HG02763 (cell line): ENCODE measurements at regions not wholly inside any gene's neighbourhood (a gene's known extent, or its start where the extent isn't known, plus 50 kb on each side); places are given as distances from the start of the nearest gene placed in this dataset.

ENCODE experiments used
- ATAC-seq: cut with Tn5 transposase; IDR thresholded peaks from one replicate; pipeline ENCODE4 v1.9.1; 2021; ENCODE audit warnings: mild to moderate bottlenecking, moderate library complexity; ENCODE audit not compliant: unreplicated experiment

DNA sequence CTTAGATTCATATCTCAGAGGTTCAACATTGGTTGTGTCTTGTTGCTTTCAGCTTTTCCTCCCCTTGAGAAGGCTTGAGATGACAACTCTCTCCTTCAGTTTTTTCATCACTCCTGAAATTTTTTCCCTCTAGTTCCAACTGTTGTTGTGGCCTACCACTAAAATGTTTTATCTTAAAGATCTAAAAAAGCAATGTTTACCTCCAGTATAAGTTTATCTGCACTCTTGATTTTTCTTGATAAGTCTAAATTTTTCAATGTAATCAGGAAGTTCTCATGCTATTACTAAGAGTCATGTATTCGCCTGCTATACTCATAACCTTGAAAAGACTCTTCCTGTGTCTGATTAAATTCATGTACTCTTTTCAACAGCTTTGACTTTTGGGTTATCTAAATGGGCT, 366.3 kb upstream of the TFPI start:
- no peak for ATAC-seq

DNA sequence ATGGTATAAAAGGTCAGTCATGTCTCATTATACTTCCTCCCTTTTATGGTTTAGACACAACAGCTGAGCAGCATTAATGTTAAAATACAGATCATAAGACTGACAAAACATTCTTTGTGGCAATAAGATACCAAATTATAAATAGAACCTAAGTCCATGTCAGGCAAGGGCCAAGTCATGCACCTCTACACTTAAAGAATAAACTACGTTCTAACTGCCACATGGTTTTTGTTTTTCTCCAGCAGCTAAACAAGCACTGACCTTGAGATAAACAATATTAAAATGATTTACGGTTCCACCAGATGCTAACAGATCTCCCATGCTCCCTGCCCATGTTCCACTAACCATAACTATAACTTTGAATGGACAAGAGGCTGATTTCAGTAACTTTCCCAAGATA, 368.6 kb upstream of the TFPI start:
- no peak for ATAC-seq

DNA sequence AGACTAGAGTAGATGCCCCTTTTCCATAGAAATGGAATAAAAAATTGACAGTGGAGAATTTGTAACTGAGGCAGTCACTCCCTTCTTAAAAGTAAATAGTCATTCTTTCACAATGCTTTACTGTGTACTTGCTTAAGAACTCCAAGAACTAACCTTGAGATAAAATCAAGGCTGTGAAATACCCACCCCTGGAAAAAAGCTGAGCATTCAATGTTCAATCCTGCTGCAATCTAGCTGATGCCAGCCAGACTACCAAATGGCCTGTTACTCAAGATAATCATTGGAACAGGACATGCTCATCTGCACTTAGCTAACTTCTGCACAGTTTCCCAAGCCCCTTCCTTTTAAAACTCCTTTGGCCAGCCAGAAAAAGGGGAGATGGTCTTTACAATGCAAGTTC, 367.4 kb upstream of the GULP1 start:
- no peak for ATAC-seq

DNA sequence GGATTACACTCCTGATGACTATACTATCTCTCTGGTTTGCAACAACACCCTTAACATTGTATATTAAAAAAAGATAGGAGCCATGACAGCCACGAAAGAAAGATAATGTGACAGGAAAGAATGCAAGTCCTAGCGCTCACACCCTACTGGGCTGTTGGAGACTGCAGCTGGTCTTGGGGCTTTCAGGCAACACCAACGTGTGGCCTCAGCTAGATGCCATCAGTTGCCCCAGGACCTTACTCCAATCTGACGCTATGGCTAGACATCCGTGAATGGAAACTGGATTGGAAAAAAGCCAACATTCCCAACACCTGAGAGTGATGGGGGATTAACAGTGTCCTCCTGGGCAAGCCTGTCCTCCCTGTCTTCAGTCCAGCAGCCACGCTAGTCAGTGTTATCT, 357.4 kb upstream of the GULP1 start:
- no peak for ATAC-seq

DNA sequence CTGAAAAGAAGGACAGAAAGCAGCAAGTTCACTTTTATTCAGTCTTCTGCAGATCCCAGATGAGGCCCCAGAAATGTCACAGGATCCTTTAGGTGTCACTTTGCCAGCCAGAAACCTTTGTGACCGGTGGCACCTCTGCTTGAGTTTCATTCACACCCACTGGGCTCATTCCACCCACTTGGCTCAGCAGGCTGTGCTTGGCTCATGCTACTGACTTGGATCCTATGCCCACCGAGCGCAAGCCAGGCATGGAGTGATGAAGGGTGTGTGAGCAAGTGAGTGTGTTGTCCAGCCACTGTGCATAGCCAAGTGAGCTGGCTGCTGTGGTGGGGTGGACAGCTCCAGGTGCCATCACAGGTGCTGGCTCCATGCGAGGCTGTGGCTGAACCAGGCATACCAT, 357.0 kb upstream of the GULP1 start:
- ATAC-seq, result no peak

- ATAC-seq, result no peak
Observed at GRCh38 chr2:187935126-187935525, 356.5 kb upstream of the GULP1 start.

GRCh38 chr2:187936228-187936627, 355.4 kb upstream of the GULP1 start:
- ATAC-seq, result no peak

DNA sequence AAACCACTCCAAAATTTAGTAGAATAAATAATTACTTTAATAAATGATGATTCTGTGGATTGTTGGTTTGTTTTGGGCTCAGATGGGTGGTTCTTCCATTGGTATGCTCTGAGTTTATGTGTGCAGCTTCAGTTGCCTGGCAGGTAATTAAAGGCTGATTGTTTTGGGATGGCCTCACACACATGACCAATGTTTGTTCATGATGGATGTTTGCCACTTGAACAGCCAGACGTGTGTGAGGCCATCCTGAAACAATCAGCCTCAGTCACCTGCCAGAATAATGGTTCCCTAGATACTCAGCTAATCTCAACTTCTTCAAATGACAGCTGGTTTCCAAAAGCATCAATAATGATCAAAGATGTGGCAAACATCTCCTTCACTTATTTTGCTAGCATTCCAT, 352.5 kb upstream of the GULP1 start:
- no peak for ATAC-seq

DNA sequence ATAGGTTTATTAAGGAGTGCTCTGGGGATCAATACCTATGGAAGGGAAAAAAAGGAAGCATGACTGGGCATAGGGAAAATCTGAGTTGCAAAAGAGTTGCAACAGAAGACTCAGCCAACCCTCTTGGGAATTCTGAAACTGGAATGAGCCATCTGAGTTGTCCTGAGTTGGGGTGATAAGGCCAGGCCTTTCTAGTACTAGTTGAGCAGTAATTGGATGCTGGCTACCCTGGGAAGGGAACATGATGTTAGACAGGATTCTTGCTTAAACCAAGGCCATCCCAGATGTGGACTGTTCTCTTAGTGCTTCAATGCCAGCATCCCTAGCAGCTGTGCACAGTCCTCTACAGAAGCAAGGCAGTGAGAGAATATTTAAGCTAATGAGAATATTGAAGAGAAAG, 348.8 kb upstream of the GULP1 start:
- ATAC-seq, result no peak

- no peak for ATAC-seq
Observed at GRCh38 chr2:187943772-187944369, 347.8 kb upstream of the GULP1 start.

- ATAC-seq, result no peak
Observed at GRCh38 chr2:187949859-187950258, 341.8 kb upstream of the GULP1 start.

- no peak for ATAC-seq
Observed at GRCh38 chr2:187951470-187952218, 340.0 kb upstream of the GULP1 start.

DNA sequence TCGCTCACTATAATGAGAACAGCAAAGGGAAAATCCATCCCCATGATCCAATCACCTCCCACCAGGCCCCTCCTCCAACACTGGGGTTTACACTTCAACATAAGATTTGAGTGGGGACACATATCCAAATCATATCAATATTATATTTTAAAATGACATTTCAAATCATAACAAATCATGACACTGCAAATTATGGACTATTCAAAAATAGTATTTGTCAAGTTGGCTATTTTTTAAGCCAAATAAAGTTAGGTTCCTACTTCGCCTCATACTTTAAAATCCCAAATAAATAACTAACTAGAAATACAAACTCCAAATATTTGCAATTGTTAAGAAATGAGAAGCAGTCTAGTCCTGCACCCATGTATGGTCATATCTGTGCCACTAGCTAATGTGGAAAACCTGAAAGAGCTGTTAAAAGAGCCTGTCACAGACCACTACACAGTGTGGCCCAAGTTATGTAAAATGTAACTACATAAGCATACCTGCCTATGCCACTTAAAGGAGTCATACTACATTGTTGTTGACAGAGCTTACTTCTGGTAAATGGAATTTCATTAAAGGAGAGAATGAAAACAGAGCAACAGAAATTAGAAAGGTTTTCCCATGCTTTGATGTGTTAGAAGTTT, 334.7 kb upstream of the GULP1 start:
- ATAC-seq, result no peak

GRCh38 chr2:187959821-187960220, 331.9 kb upstream of the GULP1 start:
- no peak for ATAC-seq

- no peak for ATAC-seq
Observed at GRCh38 chr2:187962538-187962937, 329.1 kb upstream of the GULP1 start.

GRCh38 chr2:187964746-187965145, 326.9 kb upstream of the GULP1 start:
- no peak for ATAC-seq

- no peak for ATAC-seq
Observed at GRCh38 chr2:187966924-187967323, 324.8 kb upstream of the GULP1 start.

- no peak for ATAC-seq
Observed at GRCh38 chr2:187971893-187972292, 319.8 kb upstream of the GULP1 start.

DNA sequence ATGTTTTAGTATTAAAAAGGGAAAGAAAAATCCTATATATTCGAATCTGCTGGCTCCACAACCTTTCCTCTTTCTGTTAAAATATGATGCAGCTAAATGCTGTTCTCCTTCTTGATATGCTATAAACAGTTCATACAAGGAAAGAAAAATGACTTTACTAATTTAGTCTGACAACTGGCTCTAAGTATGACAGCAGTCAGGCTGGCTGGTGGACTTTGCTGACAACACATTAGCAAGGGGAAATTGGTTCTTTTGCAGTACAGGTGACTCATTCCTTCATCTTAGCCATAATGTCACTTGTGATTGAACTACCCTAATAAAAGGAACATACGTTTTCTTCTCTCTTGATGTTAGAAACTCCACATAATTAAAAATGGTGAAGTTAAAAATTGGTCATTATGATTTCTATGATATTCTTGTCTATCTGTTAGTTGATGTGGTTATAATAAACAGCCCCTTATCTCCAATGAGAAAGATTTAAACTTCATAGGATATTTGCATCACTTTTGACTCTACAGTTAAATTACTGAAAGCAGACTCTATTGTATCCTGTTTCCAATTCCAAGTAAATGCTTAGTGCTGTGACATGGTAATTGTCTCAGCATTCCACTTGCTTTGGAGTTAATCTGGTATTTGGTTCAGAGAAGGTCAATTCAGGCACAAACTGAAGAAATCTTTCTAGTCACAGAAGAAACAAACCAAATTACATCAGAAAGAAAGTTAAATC, 315.3 kb upstream of the GULP1 start:
- no peak for ATAC-seq

- no peak for ATAC-seq
Observed at GRCh38 chr2:187976986-187977333, 314.7 kb upstream of the GULP1 start.

- no peak for ATAC-seq
Observed at GRCh38 chr2:187978356-187978755, 313.3 kb upstream of the GULP1 start.

GRCh38 chr2:187982668-187983067, 309.0 kb upstream of the GULP1 start:
- ATAC-seq, result peak; percentile 84
